GM12878 (cell line): ENCODE measurements at regions not wholly inside any gene's neighbourhood (a gene's known extent, or its start where the extent isn't known, plus 50 kb on each side); places are given as distances from the start of the nearest gene placed in this dataset.

ENCODE experiments used
- ATAC-seq: fragments of 200-7000 bp; cut with Tn5 transposase; 3 replicates; pipeline ENCODE4 v1.9.1; 2020; ENCODE audit warnings: mild to moderate bottlenecking, moderate library complexity
- BruUV-seq: library from RNA; stranded (reverse); fragments of 400-500 nt; replicated peaks from 2 replicates; lab custom pipeline; 2021; lab: Mats Ljungman, UMichigan
- CTCF ChIA-PET: fragments of 300-600 bp; sonication (Branson Sonifier 250); formaldehyde crosslinking; extraction: SDS; loops from one replicate; lab custom pipeline; 2021; ENCODE audit warnings: inconsistent platforms; lab: Yijun Ruan, JAX
- POLR2A ChIA-PET: fragments of 350-600 bp; formaldehyde crosslinking; extraction: SDS; loops from one replicate; lab custom pipeline; 2021; ENCODE audit warnings: inconsistent platforms; lab: Charles Lee
- RAD21 ChIA-PET: fragments of 300-600 bp; sonication (Branson Sonifier 250); formaldehyde crosslinking; loops from one replicate; lab custom pipeline; 2023; ENCODE audit warnings: antibody characterized with exemption; ENCODE audit not compliant: unreplicated experiment; lab: Charles Lee
- SMC1A ChIA-PET: fragments of 300-600 bp; sonication (Branson Sonifier 250); formaldehyde crosslinking; loops from one replicate; lab custom pipeline; 2023; ENCODE audit not compliant: unreplicated experiment, uncharacterized antibody; lab: Charles Lee
- DNase-seq: peaks from one replicate; pipeline ENCODE4 v3.0.0-alpha.2; 2011; ENCODE audit warnings: low read depth, low spot score
- FAIRE-seq: peaks from 3 replicates; lab custom pipeline; 2011; peaks lifted over from hg19 to GRCh38; lab: Jason Lieb, UNC
- H2AFZ ChIP-seq: 2 replicates; pipeline ENCODE4 v1.6.0; 2011; ENCODE audit warnings: low read depth, low read length, control low read depth; ENCODE audit not compliant: control insufficient read depth
- H3K27ac ChIP-seq: 2 replicates; pipeline ENCODE4 v1.5.1; 2011; ENCODE audit warnings: control low read depth; ENCODE audit not compliant: control insufficient read depth, insufficient read depth
- H3K27me3 ChIP-seq, 2 experiments: replicated peaks in 1 of 2; 2 replicates each; pipeline versions ENCODE4 v1.6.0 to v1.6.1; 2011; ENCODE audit warnings: low read length in 1 of 2; ENCODE audit not compliant: control insufficient read depth in 2 of 2, insufficient read depth in 2 of 2
- H3K36me3 ChIP-seq, 2 experiments: 2 replicates each; pipeline ENCODE4 v1.5.1; 2011; ENCODE audit warnings: low read length in 1 of 2; ENCODE audit not compliant: control insufficient read depth in 2 of 2, insufficient read depth in 2 of 2
- H3K4me1 ChIP-seq: 2 replicates; pipeline ENCODE4 v1.6.1; 2011; ENCODE audit warnings: mild to moderate bottlenecking, low read length, moderate library complexity, mixed read lengths; ENCODE audit not compliant: control insufficient read depth, insufficient read depth
- H3K4me2 ChIP-seq: 2 replicates; pipeline ENCODE4 v1.6.0; 2011; ENCODE audit warnings: control low read depth; ENCODE audit not compliant: control insufficient read depth, insufficient read depth
- H3K4me3 ChIP-seq: fragments of 200-600 bp; sonication (generic); 2 replicates; pipeline ENCODE4 v1.5.1; 2016
- H3K79me2 ChIP-seq: 2 replicates; pipeline ENCODE4 v1.6.0; 2011; ENCODE audit warnings: low read length; ENCODE audit not compliant: control insufficient read depth, insufficient read depth
- H3K9ac ChIP-seq: 2 replicates; pipeline ENCODE4 v1.8.0; 2011; ENCODE audit warnings: low read length, control low read depth, mixed read lengths; ENCODE audit not compliant: control insufficient read depth, insufficient read depth
- H3K9me3 ChIP-seq: replicated peaks from 3 replicates; pipeline ENCODE4 v1.5.1; 2011; ENCODE audit warnings: mild to moderate bottlenecking, low read length; ENCODE audit not compliant: control insufficient read depth, insufficient read depth
- H4K20me1 ChIP-seq: 2 replicates; pipeline ENCODE4 v1.6.0; 2011; ENCODE audit not compliant: control insufficient read depth, insufficient read depth
- ATF7 ChIP-seq: fragments of 450-650 bp; IDR thresholded peaks from 2 replicates; pipeline ENCODE4 v1.6.1; 2016; ENCODE audit warnings: low read depth, mild to moderate bottlenecking
- CBFB ChIP-seq: IDR thresholded peaks from 2 replicates; pipeline ENCODE4 v1.6.1; 2016; ENCODE audit warnings: antibody characterized with exemption, low read depth
- NFXL1 ChIP-seq: fragments of 450-650 bp; IDR thresholded peaks from 2 replicates; pipeline ENCODE4 v1.6.1; 2017; ENCODE audit warnings: antibody characterized with exemption, mild to moderate bottlenecking, borderline replicate concordance
- NRF1 ChIP-seq: conservative IDR thresholded peaks from 2 replicates; pipeline ENCODE4 v1.6.1; 2011; ENCODE audit warnings: mild to moderate bottlenecking, low read depth, low read length, improper control_type of control experiment
- POLR2AphosphoS5 ChIP-seq: IDR thresholded peaks from 2 replicates; pipeline ENCODE4 v1.6.1; 2011; ENCODE audit warnings: mild to moderate bottlenecking, low read length, inconsistent platforms
- POU2F2 ChIP-seq: IDR thresholded peaks from 3 replicates; pipeline ENCODE4 v1.6.1; 2011; ENCODE audit warnings: low read depth, mild to moderate bottlenecking, low read length, borderline replicate concordance
- STAT1 ChIP-seq: fragments of 450-650 bp; conservative IDR thresholded peaks from 2 replicates; pipeline ENCODE4 v1.6.1; 2014; ENCODE audit warnings: antibody characterized with exemption, mild to moderate bottlenecking
- YBX1 ChIP-seq: fragments of 450-650 bp; IDR thresholded peaks from 2 replicates; pipeline ENCODE4 v1.6.1; 2016; ENCODE audit warnings: antibody characterized with exemption
- WGBS: methylation state at CpG from one replicate; pipeline ENCODE4 v1.1.6; 2016; ENCODE audit warnings: low lambda C conversion rate; ENCODE audit not compliant: insufficient replicate concordance, insufficient coverage; ENCODE audit errors: missing lambda C conversion rate; 5-methylcytosine and 5-hydroxymethylcytosine counted together
- in situ Hi-C: fragments of 300-500 bp; cut with MboI; formaldehyde crosslinking; loops from 9 replicates; pipeline ENCODE4 v1.14.3; 2018; ENCODE audit warnings: mixed read lengths
- intact Hi-C: fragments of 100-400 bp; cut with micrococcal nuclease; formaldehyde crosslinking; loops from one replicate; pipeline ENCODE4 v1.14.2; 2022; ENCODE audit not compliant: unreplicated experiment
- TF ChIP-seq, protein P1 (sequence below), 3 experiments: IDR thresholded peaks in 2 of 3; conservative IDR thresholded peaks in 1 of 3; 2 replicates each; pipeline ENCODE4 v1.5.1; 2011; ENCODE audit warnings: low read depth in 3 of 3, low read length in 3 of 3, mild to moderate bottlenecking in 3 of 3, control low read depth in 2 of 3, moderate library complexity in 2 of 3, inconsistent platforms in 1 of 3, mixed read lengths in 1 of 3; ENCODE audit not compliant: control insufficient read depth in 2 of 3, insufficient read depth in 1 of 3; ENCODE audit errors: extremely low read depth in 1 of 3
- TF ChIP-seq, protein P2 (sequence below): fragments of 450-650 bp; formaldehyde crosslinking; IDR thresholded peaks from 2 replicates; pipeline ENCODE4 v1.4.0; 2020; ENCODE audit warnings: mild to moderate bottlenecking, moderate library complexity
- TF ChIP-seq, protein P3 (sequence below): fragments of 450-650 bp; IDR thresholded peaks from 2 replicates; pipeline ENCODE4 v1.6.1; 2016; ENCODE audit warnings: mild to moderate bottlenecking

DNA sequence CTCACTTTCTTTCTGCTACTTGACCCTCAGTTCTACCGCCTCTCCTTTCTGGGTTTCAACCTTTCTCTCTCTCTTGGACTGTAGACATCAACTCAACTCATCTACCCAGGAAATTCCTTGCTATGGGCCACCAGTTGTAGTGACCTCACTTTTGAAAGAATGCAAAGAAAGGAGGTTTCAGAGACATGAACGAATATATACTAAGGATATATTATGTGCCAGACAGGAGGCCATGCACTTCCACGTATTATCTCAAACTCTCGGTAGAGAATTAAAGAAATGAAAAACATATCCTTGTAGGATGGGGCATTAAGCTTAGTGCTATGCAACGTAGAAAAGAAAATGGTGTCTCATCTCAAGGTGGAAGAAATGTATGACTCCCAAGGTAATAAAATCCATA, 67.3 kb upstream of the NT5E start:
- SMC1A ChIA-PET, result interaction anchor here (0.8 to 1.3 kb wide), 5 partner anchors 10 to 100 kb away, joined by 3 read pairs; no protein-coding TSS in a partner anchor

More for the DNA sequence above, 67.3 kb upstream of the NT5E start:
- Histone ChIP-seq H3K27ac (no peak overlapping the region), H3K4me1 (no peaks in the 10 kb centered on the region), H3K79me2 (no peaks in the 10 kb centered on the region), H3K27me3 (no peaks in the 10 kb centered on the region), H4K20me1 (no peaks in the 10 kb centered on the region), H3K4me2 (no peak overlapping the region), H2AFZ (no peak overlapping the region), H3K9me3 (no peaks in the 10 kb centered on the region), H3K36me3 (no peaks in the 10 kb centered on the region), H3K9ac (no peak overlapping the region), H3K4me3 (no peak overlapping the region)
- intact Hi-C loops, result no loop called here
- in situ Hi-C loops, result no loop called here
- ChIA-PET RAD21 (interaction anchor here (0.6 kb wide), 1 partner anchor 11 kb away, joined by 5 read pairs; no protein-coding TSS in a partner anchor), POLR2A (no interaction called here), CTCF (interaction anchor here (1.1 to 1.4 kb wide), 4 partner anchors 9 to 100 kb away, joined by 3 to 4 read pairs (median 4); no protein-coding TSS in a partner anchor)
- ATAC-seq (no peak), DNase-seq (no peak), FAIRE-seq (no peak)
- BruUV-seq, result no TSS peak
- 49% methylated on average over 5 of the region's 5 CpGs for WGBS
- TF ChIP-seq STAT1 (no peak), POLR2AphosphoS5 (no peak), ATF7 (no peak), NFXL1 (no peak), YBX1 (no peak), POU2F2 (no peak), NRF1 (no peak), CBFB (no peak)
- TF ChIP-seq, protein P1, sequence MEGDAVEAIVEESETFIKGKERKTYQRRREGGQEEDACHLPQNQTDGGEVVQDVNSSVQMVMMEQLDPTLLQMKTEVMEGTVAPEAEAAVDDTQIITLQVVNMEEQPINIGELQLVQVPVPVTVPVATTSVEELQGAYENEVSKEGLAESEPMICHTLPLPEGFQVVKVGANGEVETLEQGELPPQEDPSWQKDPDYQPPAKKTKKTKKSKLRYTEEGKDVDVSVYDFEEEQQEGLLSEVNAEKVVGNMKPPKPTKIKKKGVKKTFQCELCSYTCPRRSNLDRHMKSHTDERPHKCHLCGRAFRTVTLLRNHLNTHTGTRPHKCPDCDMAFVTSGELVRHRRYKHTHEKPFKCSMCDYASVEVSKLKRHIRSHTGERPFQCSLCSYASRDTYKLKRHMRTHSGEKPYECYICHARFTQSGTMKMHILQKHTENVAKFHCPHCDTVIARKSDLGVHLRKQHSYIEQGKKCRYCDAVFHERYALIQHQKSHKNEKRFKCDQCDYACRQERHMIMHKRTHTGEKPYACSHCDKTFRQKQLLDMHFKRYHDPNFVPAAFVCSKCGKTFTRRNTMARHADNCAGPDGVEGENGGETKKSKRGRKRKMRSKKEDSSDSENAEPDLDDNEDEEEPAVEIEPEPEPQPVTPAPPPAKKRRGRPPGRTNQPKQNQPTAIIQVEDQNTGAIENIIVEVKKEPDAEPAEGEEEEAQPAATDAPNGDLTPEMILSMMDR (IDR thresholded peaks at IDR 0.05 in 2 of 3, conservative IDR thresholded peaks at IDR 0.05 in 1 of 3; ENCODE audit: control insufficient read depth in 2 of 3, extremely low read depth in 1 of 3, insufficient read depth in 1 of 3, low read depth in 3 of 3, low read length in 3 of 3), result no peak
- TF ChIP-seq, protein P2, sequence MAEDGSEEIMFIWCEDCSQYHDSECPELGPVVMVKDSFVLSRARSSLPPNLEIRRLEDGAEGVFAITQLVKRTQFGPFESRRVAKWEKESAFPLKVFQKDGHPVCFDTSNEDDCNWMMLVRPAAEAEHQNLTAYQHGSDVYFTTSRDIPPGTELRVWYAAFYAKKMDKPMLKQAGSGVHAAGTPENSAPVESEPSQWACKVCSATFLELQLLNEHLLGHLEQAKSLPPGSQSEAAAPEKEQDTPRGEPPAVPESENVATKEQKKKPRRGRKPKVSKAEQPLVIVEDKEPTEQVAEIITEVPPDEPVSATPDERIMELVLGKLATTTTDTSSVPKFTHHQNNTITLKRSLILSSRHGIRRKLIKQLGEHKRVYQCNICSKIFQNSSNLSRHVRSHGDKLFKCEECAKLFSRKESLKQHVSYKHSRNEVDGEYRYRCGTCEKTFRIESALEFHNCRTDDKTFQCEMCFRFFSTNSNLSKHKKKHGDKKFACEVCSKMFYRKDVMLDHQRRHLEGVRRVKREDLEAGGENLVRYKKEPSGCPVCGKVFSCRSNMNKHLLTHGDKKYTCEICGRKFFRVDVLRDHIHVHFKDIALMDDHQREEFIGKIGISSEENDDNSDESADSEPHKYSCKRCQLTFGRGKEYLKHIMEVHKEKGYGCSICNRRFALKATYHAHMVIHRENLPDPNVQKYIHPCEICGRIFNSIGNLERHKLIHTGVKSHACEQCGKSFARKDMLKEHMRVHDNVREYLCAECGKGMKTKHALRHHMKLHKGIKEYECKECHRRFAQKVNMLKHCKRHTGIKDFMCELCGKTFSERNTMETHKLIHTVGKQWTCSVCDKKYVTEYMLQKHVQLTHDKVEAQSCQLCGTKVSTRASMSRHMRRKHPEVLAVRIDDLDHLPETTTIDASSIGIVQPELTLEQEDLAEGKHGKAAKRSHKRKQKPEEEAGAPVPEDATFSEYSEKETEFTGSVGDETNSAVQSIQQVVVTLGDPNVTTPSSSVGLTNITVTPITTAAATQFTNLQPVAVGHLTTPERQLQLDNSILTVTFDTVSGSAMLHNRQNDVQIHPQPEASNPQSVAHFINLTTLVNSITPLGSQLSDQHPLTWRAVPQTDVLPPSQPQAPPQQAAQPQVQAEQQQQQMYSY, result no peak
- TF ChIP-seq, protein P3, sequence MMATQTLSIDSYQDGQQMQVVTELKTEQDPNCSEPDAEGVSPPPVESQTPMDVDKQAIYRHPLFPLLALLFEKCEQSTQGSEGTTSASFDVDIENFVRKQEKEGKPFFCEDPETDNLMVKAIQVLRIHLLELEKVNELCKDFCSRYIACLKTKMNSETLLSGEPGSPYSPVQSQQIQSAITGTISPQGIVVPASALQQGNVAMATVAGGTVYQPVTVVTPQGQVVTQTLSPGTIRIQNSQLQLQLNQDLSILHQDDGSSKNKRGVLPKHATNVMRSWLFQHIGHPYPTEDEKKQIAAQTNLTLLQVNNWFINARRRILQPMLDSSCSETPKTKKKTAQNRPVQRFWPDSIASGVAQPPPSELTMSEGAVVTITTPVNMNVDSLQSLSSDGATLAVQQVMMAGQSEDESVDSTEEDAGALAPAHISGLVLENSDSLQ, result no peak
